ENCODE measurements at regions not wholly inside any gene's neighbourhood (a gene's known extent, or its start where the extent isn't known, plus 50 kb on each side); places are given as distances from the start of the nearest gene placed in this dataset.
"Not testable (repeated sequence)": the region's sequence is repeated elsewhere in the genome, so short reads cannot be mapped to it uniquely, and the experiment has no call there.

GRCh38 chr11:90455347-90455920 is 232.6 kb upstream of the CHORDC1 start:
- H3K4me3 ChIP-seq (ENCODE audit: low read depth in 1 of 2, low read length in 2 of 2); H3K36me3 ChIP-seq (ENCODE audit: control insufficient read depth in 1 of 2, insufficient read depth in 2 of 2, low read length in 2 of 2); H3K9me3 ChIP-seq (ENCODE audit: control insufficient read depth in 1 of 2, low read length in 2 of 2); H3K27ac ChIP-seq (ENCODE audit: low read depth, low read length); H3K9ac ChIP-seq (ENCODE audit: low read depth in 1 of 2, low read length in 2 of 2); H3K4me1 ChIP-seq (ENCODE audit: control insufficient read depth in 1 of 2, insufficient read depth in 2 of 2, low read length in 2 of 2); H3K27me3 ChIP-seq (ENCODE audit: control insufficient read depth in 1 of 2, insufficient read depth in 2 of 2, low read length in 2 of 2): not testable (repeated sequence)

DNA sequence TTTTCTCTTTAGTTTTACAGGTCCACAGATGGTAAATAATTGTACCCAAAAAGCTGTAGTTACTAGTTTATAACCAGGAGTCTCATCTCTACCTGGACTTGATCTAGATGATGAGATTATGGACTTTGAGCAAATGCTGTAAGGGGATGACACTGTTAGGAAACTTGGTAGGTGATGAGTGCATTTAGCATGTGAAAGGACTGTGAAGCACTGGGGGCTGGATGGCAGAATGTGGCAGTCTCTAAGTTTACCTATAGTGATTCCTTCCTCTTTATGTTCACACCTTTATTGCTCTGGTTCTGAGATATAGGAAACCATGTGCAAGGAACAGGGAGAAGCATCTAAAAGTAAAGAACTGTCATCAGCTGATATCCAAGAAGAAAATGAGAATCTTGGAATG is 230.7 kb upstream of the CHORDC1 start:
- Histone ChIP-seq H3K4me1 (ENCODE audit: control insufficient read depth in 1 of 2, insufficient read depth in 2 of 2, low read length in 2 of 2) (no peaks in the 10 kb centered on the region), H3K27me3 (ENCODE audit: control insufficient read depth in 1 of 2, insufficient read depth in 2 of 2, low read length in 2 of 2) (no peaks in the 10 kb centered on the region), H3K9ac (ENCODE audit: low read depth in 1 of 2, low read length in 2 of 2) (no peak overlapping the region), H3K36me3 (ENCODE audit: control insufficient read depth in 1 of 2, insufficient read depth in 2 of 2, low read length in 2 of 2) (no peaks in the 10 kb centered on the region), H3K27ac (ENCODE audit: low read depth, low read length) (no peak overlapping the region), H3K9me3 (ENCODE audit: control insufficient read depth in 1 of 2, low read length in 2 of 2) (no peaks in the 10 kb centered on the region), H3K4me3 (ENCODE audit: low read depth in 1 of 2, low read length in 2 of 2) (no peak overlapping the region)

DNA sequence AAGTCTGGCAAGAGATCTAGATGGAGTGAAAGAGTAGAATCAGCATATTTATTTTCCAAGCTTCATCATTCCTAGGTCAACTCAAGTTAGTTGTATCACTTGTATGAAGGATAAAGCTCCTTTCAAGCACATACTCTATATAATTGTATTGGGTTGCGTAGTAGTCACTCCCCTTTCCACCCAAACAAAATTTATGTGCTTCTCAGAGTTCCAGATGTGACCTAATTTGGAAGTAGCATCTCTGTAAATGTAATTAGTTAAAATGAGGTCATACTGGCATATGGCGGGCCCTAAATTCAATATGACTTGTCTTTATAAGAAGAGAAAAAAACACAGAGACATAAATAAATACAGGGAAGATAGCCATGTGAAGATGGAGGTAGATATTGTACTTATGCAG is 226.8 kb upstream of the CHORDC1 start:
- Histone ChIP-seq H3K9me3 (ENCODE audit: control insufficient read depth in 1 of 2, low read length in 2 of 2) (no peaks in the 10 kb centered on the region), H3K36me3 (ENCODE audit: control insufficient read depth in 1 of 2, insufficient read depth in 2 of 2, low read length in 2 of 2) (no peaks in the 10 kb centered on the region), H3K27me3 (ENCODE audit: control insufficient read depth in 1 of 2, insufficient read depth in 2 of 2, low read length in 2 of 2) (no peaks in the 10 kb centered on the region)

DNA sequence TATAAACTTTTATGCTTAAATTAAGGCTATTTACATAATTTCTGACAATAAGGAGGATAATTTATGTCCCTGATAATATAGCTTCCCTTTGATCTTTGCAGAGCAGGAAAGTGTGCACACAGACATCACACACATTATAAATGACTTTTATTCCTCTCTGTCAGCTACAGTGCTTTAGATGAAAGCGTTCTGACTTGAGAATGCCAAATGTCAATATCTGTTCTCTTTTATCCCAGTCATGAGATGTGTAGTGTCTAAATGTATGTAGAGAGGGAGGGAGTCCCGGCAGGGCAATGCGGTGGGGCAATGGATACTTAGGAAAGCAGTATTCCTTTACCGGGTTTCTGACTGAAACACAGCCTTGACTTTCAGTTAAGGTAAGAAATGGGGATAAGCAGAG is 225.4 kb upstream of the CHORDC1 start:
- Histone ChIP-seq H3K36me3 (ENCODE audit: control insufficient read depth in 1 of 2, insufficient read depth in 2 of 2, low read length in 2 of 2) (no peaks in the 10 kb centered on the region), H3K9ac (ENCODE audit: low read depth in 1 of 2, low read length in 2 of 2) (no peak overlapping the region), H3K4me1 (ENCODE audit: control insufficient read depth in 1 of 2, insufficient read depth in 2 of 2, low read length in 2 of 2) (no peaks in the 10 kb centered on the region), H3K9me3 (ENCODE audit: control insufficient read depth in 1 of 2, low read length in 2 of 2) (no peaks in the 10 kb centered on the region), H3K27me3 (ENCODE audit: control insufficient read depth in 1 of 2, insufficient read depth in 2 of 2, low read length in 2 of 2) (no peaks in the 10 kb centered on the region), H3K27ac (ENCODE audit: low read depth, low read length) (no peak overlapping the region), H3K4me3 (ENCODE audit: low read depth in 1 of 2, low read length in 2 of 2) (no peak overlapping the region)

More for the DNA sequence above, 226.8 kb upstream of the CHORDC1 start:
- Histone ChIP-seq H3K27ac (ENCODE audit: low read depth, low read length) (no peak overlapping the region), H3K4me3 (ENCODE audit: low read depth in 1 of 2, low read length in 2 of 2) (no peak overlapping the region), H3K9ac (ENCODE audit: low read depth in 1 of 2, low read length in 2 of 2) (no peak overlapping the region), H3K4me1 (ENCODE audit: control insufficient read depth in 1 of 2, insufficient read depth in 2 of 2, low read length in 2 of 2) (no peaks in the 10 kb centered on the region)

- Histone ChIP-seq H3K36me3 (ENCODE audit: control insufficient read depth in 1 of 2, insufficient read depth in 2 of 2, low read length in 2 of 2) (no peaks in the 10 kb centered on the region), H3K4me3 (ENCODE audit: low read depth in 1 of 2, low read length in 2 of 2) (no peak overlapping the region)
Observed at GRCh38 chr11:90447618-90448017, 224.8 kb upstream of the CHORDC1 start.

GRCh38 chr11:90446207-90446606 is 223.4 kb upstream of the CHORDC1 start:
- H3K27ac ChIP-seq (ENCODE audit: low read depth, low read length), result no peak overlapping the region
- H3K9ac ChIP-seq (ENCODE audit: low read depth in 1 of 2, low read length in 2 of 2), result no peak overlapping the region
- no peaks in the 10 kb centered on the region for H3K27me3 ChIP-seq (ENCODE audit: control insufficient read depth in 1 of 2, insufficient read depth in 2 of 2, low read length in 2 of 2)
- no peaks in the 10 kb centered on the region for H3K4me1 ChIP-seq (ENCODE audit: control insufficient read depth in 1 of 2, insufficient read depth in 2 of 2, low read length in 2 of 2)
- H3K4me3 ChIP-seq (ENCODE audit: low read depth in 1 of 2, low read length in 2 of 2), result no peak overlapping the region
- H3K36me3 ChIP-seq (ENCODE audit: control insufficient read depth in 1 of 2, insufficient read depth in 2 of 2, low read length in 2 of 2), result no peaks in the 10 kb centered on the region
- no peaks in the 10 kb centered on the region for H3K9me3 ChIP-seq (ENCODE audit: control insufficient read depth in 1 of 2, low read length in 2 of 2)

More at GRCh38 chr11:90447618-90448017, 224.8 kb upstream of the CHORDC1 start:
- H3K4me1 ChIP-seq (ENCODE audit: control insufficient read depth in 1 of 2, insufficient read depth in 2 of 2, low read length in 2 of 2), result no peaks in the 10 kb centered on the region
- no peak overlapping the region for H3K9ac ChIP-seq (ENCODE audit: low read depth in 1 of 2, low read length in 2 of 2)
- H3K9me3 ChIP-seq (ENCODE audit: control insufficient read depth in 1 of 2, low read length in 2 of 2), result no peaks in the 10 kb centered on the region
- H3K27me3 ChIP-seq (ENCODE audit: control insufficient read depth in 1 of 2, insufficient read depth in 2 of 2, low read length in 2 of 2), result no peaks in the 10 kb centered on the region
- H3K27ac ChIP-seq (ENCODE audit: low read depth, low read length), result no peak overlapping the region

DNA sequence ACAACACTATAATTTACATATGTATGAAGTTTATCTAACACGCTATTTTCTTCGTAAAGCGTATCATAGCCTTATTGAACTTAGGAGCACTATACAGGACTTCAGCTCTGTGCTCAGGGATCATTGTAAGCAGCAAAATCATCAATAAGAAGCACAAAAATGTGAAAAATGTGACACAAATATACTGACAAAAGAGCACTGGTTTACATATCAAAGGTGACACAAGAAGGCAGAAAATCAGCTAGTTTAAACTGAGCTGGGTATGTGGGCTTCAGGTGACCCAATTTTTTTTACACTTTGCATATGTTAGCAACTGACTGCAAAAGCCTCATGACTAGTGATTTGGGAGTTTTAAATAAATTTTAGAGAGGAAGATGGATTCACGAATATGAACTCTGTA is 215.2 kb upstream of the CHORDC1 start:
- H3K27ac ChIP-seq (ENCODE audit: low read depth, low read length), result no peak overlapping the region
- H3K4me3 ChIP-seq (ENCODE audit: low read depth in 1 of 2, low read length in 2 of 2), result no peak overlapping the region
- H3K9me3 ChIP-seq (ENCODE audit: control insufficient read depth in 1 of 2, low read length in 2 of 2), result no peaks in the 10 kb centered on the region
- H3K9ac ChIP-seq (ENCODE audit: low read depth in 1 of 2, low read length in 2 of 2), result no peak overlapping the region
- H3K27me3 ChIP-seq (ENCODE audit: control insufficient read depth in 1 of 2, insufficient read depth in 2 of 2, low read length in 2 of 2), result no peaks in the 10 kb centered on the region
- no peaks in the 10 kb centered on the region for H3K4me1 ChIP-seq (ENCODE audit: control insufficient read depth in 1 of 2, insufficient read depth in 2 of 2, low read length in 2 of 2)
- no peaks in the 10 kb centered on the region for H3K36me3 ChIP-seq (ENCODE audit: control insufficient read depth in 1 of 2, insufficient read depth in 2 of 2, low read length in 2 of 2)

GRCh38 chr11:90434858-90435257 is 212.0 kb upstream of the CHORDC1 start:
- Histone ChIP-seq H3K27me3 (ENCODE audit: control insufficient read depth in 1 of 2, insufficient read depth in 2 of 2, low read length in 2 of 2) (no peaks in the 10 kb centered on the region), H3K27ac (ENCODE audit: low read depth, low read length) (no peak overlapping the region), H3K4me1 (ENCODE audit: control insufficient read depth in 1 of 2, insufficient read depth in 2 of 2, low read length in 2 of 2) (no peaks in the 10 kb centered on the region), H3K4me3 (ENCODE audit: low read depth in 1 of 2, low read length in 2 of 2) (no peak overlapping the region), H3K9me3 (ENCODE audit: control insufficient read depth in 1 of 2, low read length in 2 of 2) (no peaks in the 10 kb centered on the region), H3K36me3 (ENCODE audit: control insufficient read depth in 1 of 2, insufficient read depth in 2 of 2, low read length in 2 of 2) (no peaks in the 10 kb centered on the region), H3K9ac (ENCODE audit: low read depth in 1 of 2, low read length in 2 of 2) (no peak overlapping the region)

- H3K27me3 ChIP-seq (ENCODE audit: control insufficient read depth in 1 of 2, insufficient read depth in 2 of 2, low read length in 2 of 2), result no peaks in the 10 kb centered on the region
- no peaks in the 10 kb centered on the region for H3K4me1 ChIP-seq (ENCODE audit: control insufficient read depth in 1 of 2, insufficient read depth in 2 of 2, low read length in 2 of 2)
- no peaks in the 10 kb centered on the region for H3K36me3 ChIP-seq (ENCODE audit: control insufficient read depth in 1 of 2, insufficient read depth in 2 of 2, low read length in 2 of 2)
- H3K4me3 ChIP-seq (ENCODE audit: low read depth in 1 of 2, low read length in 2 of 2), result no peak overlapping the region
- no peaks in the 10 kb centered on the region for H3K9me3 ChIP-seq (ENCODE audit: control insufficient read depth in 1 of 2, low read length in 2 of 2)
- no peak overlapping the region for H3K27ac ChIP-seq (ENCODE audit: low read depth, low read length)
- no peak overlapping the region for H3K9ac ChIP-seq (ENCODE audit: low read depth in 1 of 2, low read length in 2 of 2)
Observed at GRCh38 chr11:90428836-90429235, 206.0 kb upstream of the CHORDC1 start.

- no peak overlapping the region for H3K4me3 ChIP-seq (ENCODE audit: low read depth in 1 of 2, low read length in 2 of 2)
- H3K27ac ChIP-seq (ENCODE audit: low read depth, low read length), result no peak overlapping the region
- H3K4me1 ChIP-seq (ENCODE audit: control insufficient read depth in 1 of 2, insufficient read depth in 2 of 2, low read length in 2 of 2), result no peaks in the 10 kb centered on the region
- H3K27me3 ChIP-seq (ENCODE audit: control insufficient read depth in 1 of 2, insufficient read depth in 2 of 2, low read length in 2 of 2), result no peaks in the 10 kb centered on the region
- H3K9ac ChIP-seq (ENCODE audit: low read depth in 1 of 2, low read length in 2 of 2), result no peak overlapping the region
- no peaks in the 10 kb centered on the region for H3K9me3 ChIP-seq (ENCODE audit: control insufficient read depth in 1 of 2, low read length in 2 of 2)
- H3K36me3 ChIP-seq (ENCODE audit: control insufficient read depth in 1 of 2, insufficient read depth in 2 of 2, low read length in 2 of 2), result no peaks in the 10 kb centered on the region
Observed at GRCh38 chr11:90426442-90426841, 203.6 kb upstream of the CHORDC1 start.

- H3K4me3 ChIP-seq (ENCODE audit: low read depth in 1 of 2, low read length in 2 of 2), result no peak overlapping the region
- no peaks in the 10 kb centered on the region for H3K4me1 ChIP-seq (ENCODE audit: control insufficient read depth in 1 of 2, insufficient read depth in 2 of 2, low read length in 2 of 2)
- no peaks in the 10 kb centered on the region for H3K27me3 ChIP-seq (ENCODE audit: control insufficient read depth in 1 of 2, insufficient read depth in 2 of 2, low read length in 2 of 2)
- H3K27ac ChIP-seq (ENCODE audit: low read depth, low read length), result no peak overlapping the region
- no peaks in the 10 kb centered on the region for H3K36me3 ChIP-seq (ENCODE audit: control insufficient read depth in 1 of 2, insufficient read depth in 2 of 2, low read length in 2 of 2)
- H3K9ac ChIP-seq (ENCODE audit: low read depth in 1 of 2, low read length in 2 of 2), result no peak overlapping the region
- no peaks in the 10 kb centered on the region for H3K9me3 ChIP-seq (ENCODE audit: control insufficient read depth in 1 of 2, low read length in 2 of 2)
Observed at GRCh38 chr11:90423378-90423777, 200.5 kb upstream of the CHORDC1 start.

Data from duodenal mucosa (tissue), 2 donors.